A673 (cell line): ENCODE measurements at regions not wholly inside any gene's neighbourhood (a gene's known extent, or its start where the extent isn't known, plus 50 kb on each side); places are given as distances from the start of the nearest gene placed in this dataset.

ENCODE experiments used
- CTCF ChIP-seq: fragments of 300-800, 200-600 bp; sonication (generic); conservative IDR thresholded peaks from 2 replicates; pipeline ENCODE4 v1.5.1; 2017; ENCODE audit warnings: low read depth, mild to moderate bottlenecking, antibody characterized with exemption, low read length, moderate library complexity, mixed read lengths
- EZH2 ChIP-seq: fragments of 200-600 bp; sonication (generic); IDR thresholded peaks from 2 replicates; pipeline ENCODE4 v1.6.1; 2017; ENCODE audit warnings: borderline replicate concordance, low read depth, mild to moderate bottlenecking, mixed read lengths, antibody characterized with exemption, low read length; ENCODE audit not compliant: poor library complexity, severe bottlenecking

GRCh38 chr2:236746833-236747232 lies 177.2 kb downstream of the ACKR3 start:
- TF ChIP-seq EZH2: no peak
- no peak for TF ChIP-seq CTCF
